Upper lobe of right lung (tissue), 1 donor: ENCODE measurements at regions not wholly inside any gene's neighbourhood (a gene's known extent, or its start where the extent isn't known, plus 50 kb on each side); places are given as distances from the start of the nearest gene placed in this dataset.
A peak's percentile ranks its signal among the peaks of the same experiment; 100 is the strongest.

Source experiments
- ATAC-seq: fragments of 200-7000 bp; cut with Tn5 transposase; one replicate; pipeline ENCODE4 v1.9.1; 2020; ENCODE audit warnings: mild to moderate bottlenecking, moderate library complexity
- DNase-seq: peaks from one replicate; pipeline ENCODE4 v3.0.0-alpha.2; 2020
- H3K27ac ChIP-seq: fragments of 200-600 bp; one replicate; pipeline ENCODE4 v1.8.0; 2022
- H3K27me3 ChIP-seq: fragments of 200-600 bp; one replicate; pipeline ENCODE4 v1.8.0; 2022; ENCODE audit warnings: mild to moderate bottlenecking
- H3K36me3 ChIP-seq: fragments of 200-600 bp; one replicate; pipeline ENCODE4 v1.8.0; 2022
- H3K4me1 ChIP-seq: fragments of 200-600 bp; one replicate; pipeline ENCODE4 v1.8.0; 2022
- H3K4me3 ChIP-seq: fragments of 200-600 bp; one replicate; pipeline ENCODE4 v1.8.0; 2022; ENCODE audit warnings: mild to moderate bottlenecking
- H3K9me3 ChIP-seq: fragments of 200-600 bp; one replicate; pipeline ENCODE4 v1.8.0; 2022
- CTCF ChIP-seq: fragments of 200-600 bp; IDR thresholded peaks from one replicate; pipeline ENCODE4 v1.8.0; 2022; ENCODE audit warnings: antibody characterized with exemption
- intact Hi-C: fragments of 100-400 bp; cut with DNase I; formaldehyde crosslinking; loops from one replicate; pipeline ENCODE4 v1.11.0; 2022
- donor health status: DM: no; HTN: yes; CAD: no; lungs with severe emphysema.

- no peak overlapping the region for H3K4me3 ChIP-seq
- H3K4me1 ChIP-seq = no peaks in the 10 kb centered on the region
- DNase-seq = no peak
- no peaks in the 10 kb centered on the region for H3K36me3 ChIP-seq
- no peak for TF ChIP-seq CTCF
- H3K27ac ChIP-seq = no peak overlapping the region
- ATAC-seq = no peak
- no peaks in the 10 kb centered on the region for H3K9me3 ChIP-seq
- H3K27me3 ChIP-seq = no peaks in the 10 kb centered on the region
- intact Hi-C loops = no loop called here
These were observed 337.2 kb upstream of the SLC39A10 start for GRCh38 chr2:195319548-195320412.

- Histone ChIP-seq H3K9me3 (no peaks in the 10 kb centered on the region), H3K36me3 (no peaks in the 10 kb centered on the region), H3K27me3 (no peaks in the 10 kb centered on the region), H3K4me3 (no peak overlapping the region), H3K4me1 (no peaks in the 10 kb centered on the region), H3K27ac (no peak overlapping the region)
- TF ChIP-seq CTCF = no peak
- DNase-seq = no peak
- intact Hi-C loops = no loop called here
- ATAC-seq = peak; percentile 80
These were observed 337.9 kb upstream of the SLC39A10 start for GRCh38 chr2:195319112-195319460.

- Histone ChIP-seq H3K36me3 (no peaks in the 10 kb centered on the region), H3K27ac (no peak overlapping the region), H3K27me3 (no peaks in the 10 kb centered on the region), H3K4me1 (no peaks in the 10 kb centered on the region), H3K4me3 (no peak overlapping the region), H3K9me3 (no peaks in the 10 kb centered on the region)
- intact Hi-C loops = no loop called here
- TF ChIP-seq CTCF = peak; percentile 58
- DNase-seq (no peak), ATAC-seq (peak; percentile 57)
These were observed 338.4 kb upstream of the SLC39A10 start for GRCh38 chr2:195318440-195319111.

GRCh38 chr2:195317550-195317949, 339.5 kb upstream of the SLC39A10 start:
- H3K27me3 ChIP-seq = no peaks in the 10 kb centered on the region
- no peak overlapping the region for H3K4me3 ChIP-seq
- no peaks in the 10 kb centered on the region for H3K4me1 ChIP-seq
- TF ChIP-seq CTCF = no peak
- no peaks in the 10 kb centered on the region for H3K9me3 ChIP-seq
- no peak for ATAC-seq
- intact Hi-C loops = no loop called here
- no peaks in the 10 kb centered on the region for H3K36me3 ChIP-seq
- DNase-seq = no peak
- H3K27ac ChIP-seq = no peak overlapping the region

- H3K27ac ChIP-seq = no peak overlapping the region
- no peak for DNase-seq
- H3K27me3 ChIP-seq = no peaks in the 10 kb centered on the region
- no peaks in the 10 kb centered on the region for H3K9me3 ChIP-seq
- no peak for ATAC-seq
- TF ChIP-seq CTCF = no peak
- intact Hi-C loops = no loop called here
- no peak overlapping the region for H3K4me3 ChIP-seq
- no peaks in the 10 kb centered on the region for H3K4me1 ChIP-seq
- no peaks in the 10 kb centered on the region for H3K36me3 ChIP-seq
These were observed 340.5 kb upstream of the SLC39A10 start for GRCh38 chr2:195316486-195316885.
